H9 (cell line): ENCODE measurements at regions not wholly inside any gene's neighbourhood (a gene's known extent, or its start where the extent isn't known, plus 50 kb on each side); places are given as distances from the start of the nearest gene placed in this dataset.

ENCODE experiments used
- DNase-seq: peaks from one replicate; pipeline ENCODE4 v3.0.0-alpha.2; 2017
- H2AFZ ChIP-seq: one replicate; pipeline ENCODE4 v1.6.1; 2013; ENCODE audit warnings: mild to moderate bottlenecking, low read length, control low read depth, moderate library complexity
- H2AK5ac ChIP-seq: 2 replicates; pipeline ENCODE4 v1.6.1; 2013; ENCODE audit warnings: low read length, control low read depth, mixed read lengths; ENCODE audit not compliant: insufficient read length
- H2BK120ac ChIP-seq: one replicate; pipeline ENCODE4 v1.6.1; 2013; ENCODE audit warnings: low read depth, mild to moderate bottlenecking, low read length, control low read depth, inconsistent platforms; ENCODE audit not compliant: poor library complexity, severe bottlenecking
- H2BK12ac ChIP-seq: 2 replicates; pipeline ENCODE4 v1.6.1; 2013; ENCODE audit warnings: low read length, control low read depth, mixed read lengths, low read depth; ENCODE audit not compliant: insufficient read length
- H2BK15ac ChIP-seq: 2 replicates; pipeline ENCODE4 v1.6.1; 2013; ENCODE audit warnings: low read depth, low read length, control low read depth
- H2BK20ac ChIP-seq: one replicate; pipeline ENCODE4 v1.6.1; 2013; ENCODE audit warnings: low read depth, mild to moderate bottlenecking, low read length, control low read depth, inconsistent platforms; ENCODE audit not compliant: poor library complexity, severe bottlenecking
- H2BK5ac ChIP-seq: 2 replicates; pipeline ENCODE4 v1.6.1; 2013; ENCODE audit warnings: low read length, control low read depth, mixed read lengths; ENCODE audit not compliant: insufficient read length
- H3K14ac ChIP-seq: 2 replicates; pipeline ENCODE4 v1.6.1; 2013; ENCODE audit warnings: low read length, control low read depth; ENCODE audit not compliant: insufficient read depth
- H3K18ac ChIP-seq: 2 replicates; pipeline ENCODE4 v1.6.1; 2013; ENCODE audit warnings: low read depth, mild to moderate bottlenecking, mixed read lengths, low read length, control low read depth; ENCODE audit not compliant: insufficient read length
- H3K23ac ChIP-seq: 2 replicates; pipeline ENCODE4 v1.6.1; 2013; ENCODE audit warnings: low read length, control low read depth, mixed read lengths, low read depth; ENCODE audit not compliant: insufficient read length
- H3K23me2 ChIP-seq: 2 replicates; pipeline ENCODE4 v1.6.1; 2013; ENCODE audit warnings: low read depth, mild to moderate bottlenecking, mixed read lengths, low read length, control low read depth; ENCODE audit not compliant: insufficient read length, poor library complexity, severe bottlenecking
- H3K27ac ChIP-seq: 2 replicates; pipeline ENCODE4 v1.5.1; 2013; ENCODE audit warnings: low read length, control low read depth, mixed read lengths, low read depth; ENCODE audit not compliant: insufficient read length
- H3K27me3 ChIP-seq: 2 replicates; pipeline ENCODE4 v1.6.1; 2013; ENCODE audit warnings: low read length, control low read depth, inconsistent platforms; ENCODE audit not compliant: insufficient read depth
- H3K4ac ChIP-seq: 2 replicates; pipeline ENCODE4 v1.6.1; 2013; ENCODE audit warnings: low read depth, mild to moderate bottlenecking, control low read depth, inconsistent platforms, low read length, moderate library complexity
- H3K4me1 ChIP-seq: 2 replicates; pipeline ENCODE4 v1.6.1; 2013; ENCODE audit warnings: low read length, control low read depth, inconsistent platforms; ENCODE audit not compliant: insufficient read depth
- H3K4me2 ChIP-seq: 2 replicates; pipeline ENCODE4 v1.6.1; 2013; ENCODE audit warnings: low read length, control low read depth, mixed read lengths; ENCODE audit not compliant: insufficient read length, insufficient read depth
- H3K56ac ChIP-seq: 2 replicates; pipeline ENCODE4 v1.6.1; 2013; ENCODE audit warnings: low read depth, mild to moderate bottlenecking, mixed read lengths, low read length, control low read depth; ENCODE audit not compliant: insufficient read length
- H3K79me1 ChIP-seq: 2 replicates; pipeline ENCODE4 v1.6.1; 2013; ENCODE audit warnings: low read depth, mild to moderate bottlenecking, moderate library complexity, low read length, control low read depth, inconsistent platforms; ENCODE audit not compliant: insufficient read depth, poor library complexity, severe bottlenecking
- H3K79me2 ChIP-seq: 2 replicates; pipeline ENCODE4 v1.6.1; 2013; ENCODE audit warnings: low read length, control low read depth, inconsistent platforms; ENCODE audit not compliant: insufficient read depth
- H3K9ac ChIP-seq: 2 replicates; pipeline ENCODE4 v1.6.1; 2013; ENCODE audit warnings: low read length, control low read depth, mixed read lengths; ENCODE audit not compliant: insufficient read length; ENCODE audit errors: extremely low read depth
- H3K9me3 ChIP-seq: one replicate; pipeline ENCODE4 v1.6.1; 2013; ENCODE audit warnings: low read depth, low read length, inconsistent platforms; ENCODE audit not compliant: control insufficient read depth
- H3T11ph ChIP-seq: one replicate; pipeline ENCODE4 v1.6.1; 2013; ENCODE audit warnings: mild to moderate bottlenecking, low read length, control low read depth, inconsistent platforms
- H4K20me1 ChIP-seq: one replicate; pipeline ENCODE4 v1.6.1; 2013; ENCODE audit not compliant: control insufficient read depth, insufficient read length, insufficient read depth
- H4K5ac ChIP-seq: 2 replicates; pipeline ENCODE4 v1.6.1; 2013; ENCODE audit warnings: low read depth, mild to moderate bottlenecking, mixed read lengths, low read length, control low read depth; ENCODE audit not compliant: insufficient read length
- H4K8ac ChIP-seq: replicated peaks from 2 replicates; pipeline ENCODE4 v1.6.1; 2013; ENCODE audit warnings: low read length, control low read depth, mixed read lengths, low read depth; ENCODE audit not compliant: insufficient read length
- H4K91ac ChIP-seq: 2 replicates; pipeline ENCODE4 v1.6.1; 2013; ENCODE audit warnings: low read depth, mild to moderate bottlenecking, moderate library complexity, mixed read lengths, low read length, control low read depth; ENCODE audit not compliant: insufficient read length
- H3K27ac Mint-ChIP-seq, 3 experiments: 2 replicates in 2 of 3; 3 replicates in 1 of 3; pipeline ENCODE4 v1.8.0; 2020 to 2021; ENCODE audit warnings: mixed read lengths in 3 of 3, mild to moderate bottlenecking in 1 of 3, moderate library complexity in 1 of 3
- H3K27me3 Mint-ChIP-seq: 2 replicates; pipeline ENCODE4 v1.8.0; 2021; ENCODE audit warnings: low read depth, mild to moderate bottlenecking, moderate library complexity, mixed read lengths
- H3K36me3 Mint-ChIP-seq, 3 experiments: 2 replicates in 2 of 3; 3 replicates in 1 of 3; pipeline ENCODE4 v1.8.0; 2020 to 2021; ENCODE audit warnings: low read depth in 3 of 3, mixed read lengths in 3 of 3; ENCODE audit not compliant: insufficient read depth in 1 of 3
- H3K4me1 Mint-ChIP-seq, 2 experiments: 2 replicates each; pipeline ENCODE4 v1.8.0; 2020; ENCODE audit warnings: mixed read lengths in 2 of 2
- H3K4me3 Mint-ChIP-seq, 2 experiments: 2 replicates in 1 of 2; 3 replicates in 1 of 2; pipeline ENCODE4 v1.8.0; 2020 to 2021; ENCODE audit warnings: mild to moderate bottlenecking in 2 of 2, mixed read lengths in 2 of 2, moderate library complexity in 1 of 2
- H3K9me3 Mint-ChIP-seq, 2 experiments: 2 replicates in 1 of 2; 3 replicates in 1 of 2; pipeline ENCODE4 v1.8.0; 2020; ENCODE audit warnings: mild to moderate bottlenecking in 2 of 2, mixed read lengths in 2 of 2, moderate library complexity in 1 of 2
- WGBS: extraction: QIAGEN DNeasy Blood & Tissue Kit; methylation state at CpG from one replicate; pipeline ENCODE4 v1.1.7; 2013; ENCODE audit warnings: missing lambda C conversion rate, low lambda C conversion rate, mixed read lengths; ENCODE audit not compliant: insufficient read length; ENCODE audit errors: extremely low coverage; 5-methylcytosine and 5-hydroxymethylcytosine counted together
- TF ChIP-seq, protein P1 (sequence below): fragments of 200-600 bp; sonication (generic); conservative IDR thresholded peaks from 3 replicates; pipeline ENCODE4 v1.8.0; 2021; ENCODE audit warnings: antibody characterized with exemption, mild to moderate bottlenecking

- Histone ChIP-seq H3K18ac (no peak overlapping the region), H3K27ac (no peak overlapping the region), H3T11ph (no peak overlapping the region), H4K8ac (no peak overlapping the region), H2AFZ (no peak overlapping the region), H2BK20ac (no peak overlapping the region), H3K9me3 (no peaks in the 10 kb centered on the region), H3K27me3 (no peaks in the 10 kb centered on the region), H4K20me1 (no peaks in the 10 kb centered on the region), H3K4me2 (peak overlapping the region; percentile 31), H4K91ac (no peak overlapping the region), H3K14ac (no peak overlapping the region), H3K23me2 (no peaks in the 10 kb centered on the region), H2BK120ac (no peak overlapping the region), H3K9ac (no peak overlapping the region), H3K4ac (no peak overlapping the region), H3K79me1 (no peaks in the 10 kb centered on the region), H3K23ac (no peak overlapping the region), H3K79me2 (no peaks in the 10 kb centered on the region), H2BK12ac (no peak overlapping the region), H4K5ac (no peak overlapping the region), H3K4me1 (no peaks in the 10 kb centered on the region; the same call in 1 of the 2 replicates), H3K56ac (no peak overlapping the region), H2AK5ac (no peak overlapping the region), H2BK15ac (no peak overlapping the region), H2BK5ac (no peak overlapping the region)
- TF ChIP-seq, protein P1, sequence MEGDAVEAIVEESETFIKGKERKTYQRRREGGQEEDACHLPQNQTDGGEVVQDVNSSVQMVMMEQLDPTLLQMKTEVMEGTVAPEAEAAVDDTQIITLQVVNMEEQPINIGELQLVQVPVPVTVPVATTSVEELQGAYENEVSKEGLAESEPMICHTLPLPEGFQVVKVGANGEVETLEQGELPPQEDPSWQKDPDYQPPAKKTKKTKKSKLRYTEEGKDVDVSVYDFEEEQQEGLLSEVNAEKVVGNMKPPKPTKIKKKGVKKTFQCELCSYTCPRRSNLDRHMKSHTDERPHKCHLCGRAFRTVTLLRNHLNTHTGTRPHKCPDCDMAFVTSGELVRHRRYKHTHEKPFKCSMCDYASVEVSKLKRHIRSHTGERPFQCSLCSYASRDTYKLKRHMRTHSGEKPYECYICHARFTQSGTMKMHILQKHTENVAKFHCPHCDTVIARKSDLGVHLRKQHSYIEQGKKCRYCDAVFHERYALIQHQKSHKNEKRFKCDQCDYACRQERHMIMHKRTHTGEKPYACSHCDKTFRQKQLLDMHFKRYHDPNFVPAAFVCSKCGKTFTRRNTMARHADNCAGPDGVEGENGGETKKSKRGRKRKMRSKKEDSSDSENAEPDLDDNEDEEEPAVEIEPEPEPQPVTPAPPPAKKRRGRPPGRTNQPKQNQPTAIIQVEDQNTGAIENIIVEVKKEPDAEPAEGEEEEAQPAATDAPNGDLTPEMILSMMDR = no peak
- no CpG with 5 or more reads among the region's 11 CpGs for WGBS
- Mint-ChIP-seq H3K36me3 (peaks cover 0 to 4% (median 0%) of the 10 kb centered on the region in 3 experiments; a peak in 1 of 7 replicates), H3K4me1 (peaks cover 51 to 56% of the 10 kb centered on the region in 2 experiments), H3K27me3 (no peaks in the 10 kb centered on the region), H3K4me3 (peak overlapping the region in 1 of 2 experiments; percentile 47; a peak in 3 of 5 replicates), H3K27ac (peak overlapping the region in 2 of 3 experiments; percentile 18 to 97; a peak in 3 of 7 replicates), H3K9me3 (peaks cover 0 to 4% of the 10 kb centered on the region in 2 experiments; a peak in 1 of 5 replicates)
- no peak for DNase-seq
These were observed 775.2 kb upstream of the RBFOX1 start for GRCh38 chr16:6557353-6558023.
